Brain microvascular endothelial cell (primary cell): ENCODE measurements at regions not wholly inside any gene's neighbourhood (a gene's known extent, or its start where the extent isn't known, plus 50 kb on each side); places are given as distances from the start of the nearest gene placed in this dataset.
"Not testable (repeated sequence)": the region's sequence is repeated elsewhere in the genome, so short reads cannot be mapped to it uniquely, and the experiment has no call there.

Experiments used
- DNase-seq: peaks from one replicate; pipeline ENCODE4 v3.0.0-alpha.2; 2020
- H3K27ac ChIP-seq: fragments of 250-450 bp; sonication (Bioruptor Pico); 2 replicates; pipeline ENCODE4 v1.5.1; 2020; ENCODE audit warnings: mild to moderate bottlenecking, moderate library complexity
- H3K27me3 ChIP-seq: fragments of 250-450 bp; sonication (Bioruptor Pico); replicated peaks from 2 replicates; pipeline ENCODE4 v1.5.1; 2020; ENCODE audit warnings: mild to moderate bottlenecking
- H3K36me3 ChIP-seq: fragments of 250-450 bp; sonication (Bioruptor Pico); replicated peaks from 2 replicates; pipeline ENCODE4 v1.5.1; 2020; ENCODE audit warnings: mild to moderate bottlenecking
- H3K4me3 ChIP-seq: 2 replicates; pipeline ENCODE4 v1.5.1; 2011; ENCODE audit warnings: low read depth, mild to moderate bottlenecking, control low read depth, low read length, moderate library complexity
- CTCF ChIP-seq: IDR thresholded peaks from 2 replicates; pipeline ENCODE4 v1.5.1; 2011; ENCODE audit warnings: low read depth, mild to moderate bottlenecking, moderate library complexity, low read length, control low read depth, inconsistent platforms; ENCODE audit errors: missing control alignments
- in situ Hi-C: cut with HindIII; loops from 2 replicates; pipeline ENCODE4 v1.10.0; 2017; ENCODE audit warnings: low sequenced_read_pairs, low pct_ligation_motif_present

DNA sequence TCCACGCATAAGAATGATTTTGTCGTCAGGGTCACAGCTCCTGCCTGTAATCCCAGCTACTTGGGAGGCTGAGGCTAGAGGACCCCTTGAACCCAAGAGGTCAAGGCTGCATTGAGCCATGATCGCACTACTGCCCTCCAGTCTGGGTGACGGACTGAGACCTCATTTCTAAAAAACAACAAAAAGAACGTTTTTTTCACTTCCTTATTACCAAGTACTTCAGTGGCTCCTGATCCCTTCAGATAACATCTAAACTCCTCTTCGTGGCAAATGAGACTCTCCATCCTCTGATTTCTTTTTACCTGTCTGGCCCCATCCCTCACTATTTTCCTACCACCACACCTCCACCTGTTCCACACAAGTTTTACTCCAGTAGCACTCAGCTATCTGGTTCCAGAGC is 105.4 kb upstream of the TLK1 start:
- Histone ChIP-seq H3K36me3 (no peaks in the 10 kb centered on the region), H3K27me3 (no peaks in the 10 kb centered on the region), H3K4me3 (no peak overlapping the region), H3K27ac (no peak overlapping the region)
- in situ Hi-C loops, result no loop called here
- no peak for TF ChIP-seq CTCF
- DNase-seq, result no peak

DNA sequence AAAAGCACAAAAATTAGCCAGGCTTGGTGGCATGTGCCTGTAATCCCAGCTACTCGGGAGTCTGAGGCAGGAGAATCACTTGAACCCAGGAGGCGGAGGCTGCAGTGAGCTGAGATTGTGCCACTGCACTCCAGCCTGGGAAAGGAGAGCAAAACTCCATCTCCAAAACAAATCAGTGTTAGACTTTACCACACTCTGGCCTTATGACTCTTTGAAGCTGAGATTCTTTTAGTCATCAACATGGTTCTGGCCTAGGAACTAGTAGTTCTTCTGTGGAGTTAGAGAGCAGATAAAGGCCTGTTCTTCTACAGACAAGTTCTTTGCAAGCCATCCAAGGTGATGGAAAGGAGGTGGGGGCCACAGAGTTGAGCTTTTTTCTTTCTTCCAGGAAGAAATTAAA is 100.8 kb upstream of the TLK1 start:
- H3K27ac ChIP-seq, H3K36me3 ChIP-seq, DNase-seq, H3K4me3 ChIP-seq, H3K27me3 ChIP-seq, in situ Hi-C loops: not testable (repeated sequence)

GRCh38 chr2:171260471-171261424 is 100.1 kb upstream of the TLK1 start:
- in situ Hi-C loops, result no loop called here
- Histone ChIP-seq H3K4me3 (no peak overlapping the region), H3K27ac (no peak overlapping the region), H3K27me3 (no peaks in the 10 kb centered on the region), H3K36me3 (no peaks in the 10 kb centered on the region)
- no peak for TF ChIP-seq CTCF
- no peak for DNase-seq

- no peak for TF ChIP-seq CTCF
- no peak overlapping the region for H3K27ac ChIP-seq
- no peaks in the 10 kb centered on the region for H3K27me3 ChIP-seq
- in situ Hi-C loops, result no loop called here
- no peak overlapping the region for H3K4me3 ChIP-seq
- DNase-seq, result no peak
- H3K36me3 ChIP-seq, result no peaks in the 10 kb centered on the region
Observed at GRCh38 chr2:171254666-171255065, 94.0 kb upstream of the TLK1 start.

- Histone ChIP-seq H3K36me3 (no peaks in the 10 kb centered on the region), H3K27ac (no peak overlapping the region), H3K4me3 (no peak overlapping the region), H3K27me3 (no peaks in the 10 kb centered on the region)
- in situ Hi-C loops, result no loop called here
- no peak for DNase-seq
- TF ChIP-seq CTCF, result no peak
Observed at GRCh38 chr2:171253900-171254650, 93.4 kb upstream of the TLK1 start.

- in situ Hi-C loops, result no loop called here
- no peak for TF ChIP-seq CTCF
- no peak for DNase-seq
- Histone ChIP-seq H3K27ac (no peak overlapping the region), H3K36me3 (no peaks in the 10 kb centered on the region), H3K27me3 (no peaks in the 10 kb centered on the region), H3K4me3 (no peak overlapping the region)
Observed at GRCh38 chr2:171253279-171253678, 92.6 kb upstream of the TLK1 start.
